ENCODE measurements at regions not wholly inside any gene's neighbourhood (a gene's known extent, or its start where the extent isn't known, plus 50 kb on each side); places are given as distances from the start of the nearest gene placed in this dataset.

- DNase-seq, result no peak
- H3K4me1 ChIP-seq, result no peaks in the 10 kb centered on the region
- no peaks in the 10 kb centered on the region for H3K36me3 ChIP-seq
- TF ChIP-seq POLR2AphosphoS5 (IDR thresholded peaks at IDR 0.05), result no peak
- no peak for TF ChIP-seq CTCF (IDR thresholded peaks at IDR 0.05)
- TF ChIP-seq POLR2A (IDR thresholded peaks at IDR 0.05), result no peak
- TF ChIP-seq EP300 (IDR thresholded peaks at IDR 0.05), result no peak
- intact Hi-C loops (cut with DNase I; ENCODE audit: low total_unique reads), result no loop called here
- H3K4me3 ChIP-seq, result no peak overlapping the region
- H3K27ac ChIP-seq, result no peak overlapping the region
- H3K9me3 ChIP-seq, result no peaks in the 10 kb centered on the region
- H3K27me3 ChIP-seq, result no peaks in the 10 kb centered on the region
These were observed 1066.0 kb downstream of the FSTL5 start for GRCh38 chr4:161097821-161098220.

- no peaks in the 10 kb centered on the region for H3K36me3 ChIP-seq
- H3K27ac ChIP-seq, result no peak overlapping the region
- H3K4me3 ChIP-seq, result no peak overlapping the region
- no peak for DNase-seq
- no peaks in the 10 kb centered on the region for H3K4me1 ChIP-seq
- H3K27me3 ChIP-seq, result no peaks in the 10 kb centered on the region
- no peaks in the 10 kb centered on the region for H3K9me3 ChIP-seq
- TF ChIP-seq CTCF (IDR thresholded peaks at IDR 0.05), result no peak
- no peak for TF ChIP-seq POLR2AphosphoS5 (IDR thresholded peaks at IDR 0.05)
- TF ChIP-seq POLR2A (IDR thresholded peaks at IDR 0.05), result no peak
- TF ChIP-seq EP300 (IDR thresholded peaks at IDR 0.05), result no peak
- WGBS, 5 donors, result 32 to 54% (median 45%) methylated on average over 1 of the region's 1 CpG
- intact Hi-C loops (cut with DNase I; ENCODE audit: low total_unique reads), result no loop called here
These were observed 1102.8 kb downstream of the FSTL5 start for GRCh38 chr4:161061046-161061445.

Data from stomach (tissue), 8 donors.